D721Med (cell line): ENCODE measurements at regions not wholly inside any gene's neighbourhood (a gene's known extent, or its start where the extent isn't known, plus 50 kb on each side); places are given as distances from the start of the nearest gene placed in this dataset.

Source experiments
- DNase-seq: peaks from one replicate; pipeline ENCODE4 v3.0.0; 2011; ENCODE audit warnings: low spot score; ENCODE audit not compliant: insufficient read length
- FAIRE-seq: peaks from 2 replicates; lab custom pipeline; 2011; peaks lifted over from hg19 to GRCh38; lab: Jason Lieb, UNC
- TF ChIP-seq, protein P1 (sequence below): IDR thresholded peaks from 2 replicates; pipeline ENCODE4 v1.5.1; 2012; ENCODE audit warnings: mild to moderate bottlenecking, control low read depth; ENCODE audit not compliant: insufficient read depth; ENCODE audit errors: missing control alignments

DNA sequence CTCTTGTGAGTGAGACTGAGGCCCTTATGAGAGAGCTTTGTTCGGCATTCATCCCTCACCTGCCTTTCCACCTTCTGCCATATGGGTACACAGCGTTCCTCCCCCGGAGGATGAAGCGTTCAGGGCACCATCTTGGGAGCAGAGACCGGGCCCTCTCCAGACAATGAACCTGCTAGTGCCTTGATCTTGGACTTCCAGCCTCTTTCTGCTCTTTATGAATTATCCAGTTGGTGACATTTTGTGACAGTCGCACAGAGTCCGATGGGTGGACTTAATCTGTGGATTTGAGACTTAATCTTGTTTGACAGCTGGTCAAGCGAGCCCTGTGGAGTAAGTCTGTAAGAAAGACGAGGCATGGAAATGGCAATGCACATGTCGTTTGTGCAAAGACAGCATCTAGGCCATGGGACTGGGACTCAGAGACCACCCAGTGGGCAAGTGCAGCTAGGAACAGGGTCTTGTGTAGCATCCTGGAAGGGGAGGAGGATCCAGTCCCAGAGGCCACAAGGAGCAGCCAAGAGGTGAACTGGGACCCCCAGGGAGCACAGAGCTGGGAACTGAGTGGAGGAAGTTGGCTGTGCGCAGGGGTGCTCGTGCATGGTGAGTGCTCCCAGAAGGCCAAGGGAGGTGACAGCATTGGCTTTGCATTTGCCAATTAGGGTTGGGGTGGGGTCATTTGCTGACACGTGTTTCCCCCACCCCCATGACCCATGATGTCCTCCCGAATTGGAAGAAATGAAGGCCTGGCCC lies 69.5 kb upstream of the HDAC4 start:
- FAIRE-seq (no peak), DNase-seq (no peak)
- TF ChIP-seq, protein P1, sequence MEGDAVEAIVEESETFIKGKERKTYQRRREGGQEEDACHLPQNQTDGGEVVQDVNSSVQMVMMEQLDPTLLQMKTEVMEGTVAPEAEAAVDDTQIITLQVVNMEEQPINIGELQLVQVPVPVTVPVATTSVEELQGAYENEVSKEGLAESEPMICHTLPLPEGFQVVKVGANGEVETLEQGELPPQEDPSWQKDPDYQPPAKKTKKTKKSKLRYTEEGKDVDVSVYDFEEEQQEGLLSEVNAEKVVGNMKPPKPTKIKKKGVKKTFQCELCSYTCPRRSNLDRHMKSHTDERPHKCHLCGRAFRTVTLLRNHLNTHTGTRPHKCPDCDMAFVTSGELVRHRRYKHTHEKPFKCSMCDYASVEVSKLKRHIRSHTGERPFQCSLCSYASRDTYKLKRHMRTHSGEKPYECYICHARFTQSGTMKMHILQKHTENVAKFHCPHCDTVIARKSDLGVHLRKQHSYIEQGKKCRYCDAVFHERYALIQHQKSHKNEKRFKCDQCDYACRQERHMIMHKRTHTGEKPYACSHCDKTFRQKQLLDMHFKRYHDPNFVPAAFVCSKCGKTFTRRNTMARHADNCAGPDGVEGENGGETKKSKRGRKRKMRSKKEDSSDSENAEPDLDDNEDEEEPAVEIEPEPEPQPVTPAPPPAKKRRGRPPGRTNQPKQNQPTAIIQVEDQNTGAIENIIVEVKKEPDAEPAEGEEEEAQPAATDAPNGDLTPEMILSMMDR: no peak

DNA sequence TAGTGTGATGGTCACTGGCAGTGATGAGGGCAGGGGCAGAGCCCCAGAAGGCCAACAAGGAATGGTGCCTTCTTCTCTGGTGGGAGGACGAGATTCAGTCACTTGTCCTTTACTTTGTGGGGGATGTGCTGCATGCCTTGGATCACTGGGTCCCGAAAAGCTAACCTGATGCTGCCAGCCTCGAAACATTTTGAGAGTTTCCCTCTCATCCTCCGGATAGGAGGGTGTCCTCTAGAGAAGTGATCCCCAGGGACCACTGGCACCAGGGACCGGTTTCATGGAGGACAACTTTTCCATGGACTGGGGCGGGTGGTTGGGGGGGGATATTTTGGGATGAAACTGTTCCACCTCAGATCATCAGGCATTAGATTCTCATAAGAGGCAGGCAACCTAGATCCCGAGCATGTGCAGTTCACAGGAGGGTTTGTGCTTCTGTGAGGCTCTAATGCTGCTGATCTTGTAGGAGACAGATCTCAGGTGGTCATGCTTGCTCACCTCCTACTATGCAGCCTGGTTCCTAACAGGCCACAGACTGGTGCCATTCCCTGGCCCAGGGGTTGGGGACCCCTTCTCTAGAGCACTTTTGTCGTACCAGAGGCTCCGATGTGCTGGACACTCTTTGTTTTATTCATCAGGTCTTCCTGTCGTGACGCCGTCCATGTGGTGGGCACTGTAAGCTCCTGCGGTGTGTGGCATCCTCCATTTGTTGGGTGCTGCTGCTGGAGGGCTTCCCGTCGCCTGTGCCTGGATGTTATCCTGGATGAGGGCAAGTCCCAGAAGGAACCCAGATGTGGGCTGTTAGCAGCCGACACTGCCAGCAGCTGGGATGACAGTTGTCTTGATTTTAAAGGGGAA lies 68.5 kb upstream of the HDAC4 start:
- TF ChIP-seq, protein P1: no peak
- no peak for FAIRE-seq
- no peak for DNase-seq

DNA sequence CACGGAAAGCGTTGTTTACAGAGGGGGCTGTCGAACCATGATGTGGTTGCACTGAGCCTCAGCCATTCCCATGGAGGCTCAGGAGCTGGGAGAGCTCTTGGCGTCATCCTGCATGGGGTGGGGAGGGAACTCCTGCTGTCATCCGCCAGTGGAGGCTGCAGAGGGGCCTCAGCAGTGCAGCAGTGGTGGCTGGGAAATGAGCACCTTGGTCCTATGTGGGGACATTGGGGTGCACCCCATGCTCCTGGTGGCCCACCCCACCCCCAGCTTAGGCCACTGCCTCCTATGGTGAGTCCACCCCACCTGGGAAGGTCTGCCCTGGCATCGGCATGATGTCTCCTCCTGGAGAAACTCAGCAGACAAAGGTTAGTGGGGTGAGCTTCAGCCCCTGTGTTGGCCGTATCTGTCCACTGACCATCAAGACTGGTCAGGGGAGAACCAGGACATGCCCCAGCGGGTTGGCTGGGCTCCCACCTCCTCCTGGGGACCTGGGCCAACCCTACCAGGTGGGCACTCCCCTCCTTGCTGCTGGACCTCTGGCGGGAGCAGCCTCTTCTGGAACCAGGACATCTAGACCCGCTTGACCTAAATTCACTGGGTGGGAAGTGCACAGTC lies 67.8 kb upstream of the HDAC4 start:
- FAIRE-seq (no peak), DNase-seq (no peak)
- TF ChIP-seq, protein P1: no peak

DNA sequence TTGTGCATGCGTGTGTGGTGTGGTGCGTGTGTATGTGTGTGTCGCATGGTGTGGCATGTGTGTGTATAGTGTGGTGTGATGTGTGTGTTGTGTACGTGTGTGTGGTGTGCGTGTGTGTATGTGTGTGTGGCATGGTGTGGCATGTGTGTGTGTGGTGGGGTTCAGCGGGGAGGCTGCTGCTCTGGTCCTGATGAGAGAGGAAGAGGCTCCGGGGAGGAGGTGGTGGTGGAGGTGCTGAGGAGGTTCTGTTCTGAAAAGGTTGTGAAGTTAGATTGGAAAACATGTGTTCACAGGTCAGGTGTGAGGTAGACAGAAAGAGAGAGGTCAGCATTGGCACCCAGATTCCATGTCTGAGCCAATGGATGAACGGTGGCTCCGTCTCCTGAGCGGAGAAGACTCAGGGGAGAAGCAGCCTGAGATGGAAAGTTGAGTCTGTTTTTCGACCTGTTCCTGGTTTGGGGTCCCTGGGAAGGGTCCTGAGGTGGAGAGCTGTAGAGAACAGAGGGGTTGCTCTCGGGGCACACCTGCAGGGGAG lies 67.2 kb upstream of the HDAC4 start:
- TF ChIP-seq, protein P1: no peak
- DNase-seq (no peak), FAIRE-seq (no peak)

DNA sequence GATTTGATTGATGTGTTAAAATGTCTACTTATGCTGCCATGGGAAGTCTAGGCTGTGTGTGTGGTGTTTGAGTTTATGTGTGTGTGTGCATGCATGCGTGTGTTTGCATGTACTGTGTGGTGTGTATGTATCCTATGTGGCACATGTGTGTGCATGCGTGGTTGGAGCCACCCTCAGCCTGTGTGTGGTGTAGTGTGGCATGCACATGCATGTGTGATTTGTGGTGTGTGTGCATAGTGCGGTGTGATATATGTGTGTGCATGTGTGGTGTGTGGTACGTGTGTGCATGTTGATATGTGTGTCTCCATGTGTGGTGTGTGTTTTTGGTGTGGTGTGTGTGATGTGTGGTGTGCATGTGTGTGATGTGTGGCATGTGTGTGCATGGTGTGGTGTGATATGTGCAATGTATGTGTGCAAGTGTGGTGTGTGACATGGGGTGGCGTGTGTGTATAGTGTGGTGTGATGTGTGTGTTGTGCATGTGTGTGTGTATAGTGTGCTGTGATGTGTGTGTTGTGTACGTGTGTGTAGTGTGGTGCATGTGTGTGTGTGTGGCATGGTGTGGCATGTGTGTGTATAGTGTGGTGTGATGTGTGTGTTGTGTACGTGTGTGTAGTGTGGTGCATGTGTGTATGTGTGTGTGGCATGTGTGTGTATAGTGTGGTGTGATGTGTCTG lies 66.6 kb upstream of the HDAC4 start:
- TF ChIP-seq, protein P1: no peak
- no peak for FAIRE-seq
- DNase-seq: no peak

DNA sequence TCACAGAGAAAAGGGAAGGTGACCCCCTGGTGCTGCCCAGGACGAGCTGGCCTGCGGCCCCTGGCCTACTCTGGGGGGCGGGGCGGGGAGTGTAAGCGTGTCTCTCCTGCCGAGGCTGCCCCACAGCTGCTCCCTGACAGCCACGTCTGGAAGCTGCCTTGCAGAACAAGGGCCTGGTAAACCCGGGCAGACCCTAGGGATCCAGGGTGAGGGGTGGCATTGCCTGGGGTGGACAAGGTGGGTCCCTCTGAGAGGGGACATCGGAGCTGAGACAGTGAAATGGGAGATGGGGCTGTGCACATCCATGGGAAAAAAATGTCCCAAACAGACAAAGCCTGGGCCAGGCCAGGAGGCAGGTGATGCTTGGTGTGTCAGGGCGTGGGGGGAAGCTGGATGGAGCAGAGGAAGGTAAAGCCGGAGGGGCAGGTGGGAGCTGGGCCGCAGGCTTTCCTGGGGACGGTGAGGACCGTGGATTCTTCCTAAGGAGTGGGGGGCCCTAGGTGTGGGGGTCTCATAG lies 66.0 kb upstream of the HDAC4 start:
- TF ChIP-seq, protein P1: no peak
- DNase-seq (no peak), FAIRE-seq (no peak)
